Esophagus squamous epithelium (tissue), 5 donors: ENCODE measurements at regions not wholly inside any gene's neighbourhood (a gene's known extent, or its start where the extent isn't known, plus 50 kb on each side); places are given as distances from the start of the nearest gene placed in this dataset.
A peak's percentile ranks its signal among the peaks of the same experiment; 100 is the strongest.

ENCODE experiments used
- DNase-seq: peaks from one replicate; lab custom pipeline; 2025; lab: John Stamatoyannopoulos, UW
- H3K27ac ChIP-seq, 4 donors: fragments of 200-600 bp; sonication (generic); one replicate each; pipeline ENCODE4 v1.5.1; 2016 to 2019; ENCODE audit warnings: mild to moderate bottlenecking in 1 of 4
- H3K27me3 ChIP-seq, 4 donors: fragments of 200-600 bp; sonication (generic); 1 replicate in 3 of 4; 2 replicates in 1 of 4; pipeline versions ENCODE4 v1.5.1 to v1.6.0; 2017 to 2021; ENCODE audit warnings: antibody characterized with exemption in 1 of 4
- H3K36me3 ChIP-seq, 3 donors: fragments of 200-600 bp; sonication (generic); one replicate each; pipeline ENCODE4 v1.5.1; 2016 to 2019
- H3K4me1 ChIP-seq, 3 donors: fragments of 200-600 bp; sonication (generic); one replicate each; pipeline ENCODE4 v1.5.1; 2017 to 2019
- H3K4me3 ChIP-seq, 4 donors: fragments of 200-600 bp; sonication (generic); 1 replicate in 3 of 4; 2 replicates in 1 of 4; pipeline ENCODE4 v1.5.1; 2016 to 2019; ENCODE audit warnings: mild to moderate bottlenecking in 2 of 4, moderate library complexity in 1 of 4
- H3K9me3 ChIP-seq, 3 donors: fragments of 200-600 bp; sonication (generic); one replicate each; pipeline ENCODE4 v1.5.1; 2016 to 2019
- CTCF ChIP-seq, 6 experiments: fragments of 450-650 bp in 4 of 6; fragments of 200-600 bp in 2 of 6; sonication (generic) in 2 of 6; IDR thresholded peaks; one replicate each; pipeline ENCODE4 v1.5.1; 2016 to 2019; ENCODE audit warnings: antibody characterized with exemption in 6 of 6, mild to moderate bottlenecking in 4 of 6, moderate library complexity in 4 of 6
- POLR2A ChIP-seq, 4 donors: fragments of 450-650 bp; IDR thresholded peaks; one replicate each; pipeline ENCODE4 v1.6.1; 2017; ENCODE audit warnings: antibody characterized with exemption in 4 of 4, mild to moderate bottlenecking in 4 of 4, moderate library complexity in 3 of 4
- WGBS, 2 donors: methylation state at CpG; one replicate each; pipeline ENCODE4 v1.1.5; 2018; 5-methylcytosine and 5-hydroxymethylcytosine counted together
- intact Hi-C: fragments of 100-400 bp; cut with DNase I; formaldehyde crosslinking; loops from one replicate; pipeline ENCODE4 v1.15.0; 2022
- donor health status: DM: yes; HTN: yes; CAD: no.

GRCh38 chr10:112040696-112041095 is 142.9 kb downstream of the GPAM start:
- no peaks in the 10 kb centered on the region for H3K9me3 ChIP-seq
- H3K27ac ChIP-seq: no peak overlapping the region
- H3K4me1 ChIP-seq: no peaks in the 10 kb centered on the region
- no peaks in the 10 kb centered on the region for H3K27me3 ChIP-seq
- H3K4me3 ChIP-seq: no peak overlapping the region
- no peak for DNase-seq
- intact Hi-C loops: no loop called here
- no peaks in the 10 kb centered on the region for H3K36me3 ChIP-seq
- TF ChIP-seq POLR2A (IDR thresholded peaks at IDR 0.05) (no peak), CTCF (IDR thresholded peaks at IDR 0.05) (no peak)
- WGBS, 2 donors: 81 to 87% methylated on average over 3 of the region's 3 CpGs

GRCh38 chr10:112045938-112046337 is 137.6 kb downstream of the GPAM start:
- 39 to 52% methylated on average over 3 of the region's 3 CpGs for WGBS, 2 donors
- Histone ChIP-seq H3K27ac (peak overlapping the region in 1 of 4 donors; percentile 13), H3K4me3 (no peak overlapping the region), H3K27me3 (no peaks in the 10 kb centered on the region), H3K36me3 (no peaks in the 10 kb centered on the region), H3K4me1 (no peaks in the 10 kb centered on the region), H3K9me3 (no peaks in the 10 kb centered on the region)
- DNase-seq: no peak
- intact Hi-C loops: no loop called here
- TF ChIP-seq POLR2A (IDR thresholded peaks at IDR 0.05): no peak
- TF ChIP-seq CTCF (IDR thresholded peaks at IDR 0.05): no peak

- TF ChIP-seq POLR2A (IDR thresholded peaks at IDR 0.05) (no peak), CTCF (IDR thresholded peaks at IDR 0.05) (no peak)
- intact Hi-C loops: no loop called here
- Histone ChIP-seq H3K27ac (no peak overlapping the region), H3K36me3 (no peaks in the 10 kb centered on the region), H3K4me1 (no peaks in the 10 kb centered on the region), H3K27me3 (no peaks in the 10 kb centered on the region), H3K9me3 (no peaks in the 10 kb centered on the region), H3K4me3 (no peak overlapping the region)
- WGBS, 2 donors: 71 to 85% methylated on average over 1 of the region's 2 CpGs
- DNase-seq: no peak
Measured at GRCh38 chr10:112047674-112048073, 135.9 kb downstream of the GPAM start.

GRCh38 chr10:112052166-112052565 is 131.4 kb downstream of the GPAM start:
- 68 to 79% methylated on average over 4 to 5 of the region's 5 CpGs for WGBS, 2 donors
- TF ChIP-seq POLR2A (IDR thresholded peaks at IDR 0.05): no peak
- no peak for TF ChIP-seq CTCF (IDR thresholded peaks at IDR 0.05)
- Histone ChIP-seq H3K4me1 (no peaks in the 10 kb centered on the region), H3K27me3 (no peaks in the 10 kb centered on the region), H3K27ac (no peak overlapping the region), H3K36me3 (no peaks in the 10 kb centered on the region), H3K9me3 (no peaks in the 10 kb centered on the region), H3K4me3 (no peak overlapping the region)
- no peak for DNase-seq
- intact Hi-C loops: no loop called here

- 60 to 70% methylated on average over 1 of the region's 1 CpG for WGBS, 2 donors
- no peak overlapping the region for H3K27ac ChIP-seq
- TF ChIP-seq POLR2A (IDR thresholded peaks at IDR 0.05) (no peak), CTCF (IDR thresholded peaks at IDR 0.05) (no peak)
- no peaks in the 10 kb centered on the region for H3K36me3 ChIP-seq
- no peaks in the 10 kb centered on the region for H3K9me3 ChIP-seq
- no peaks in the 10 kb centered on the region for H3K4me1 ChIP-seq
- H3K27me3 ChIP-seq: no peaks in the 10 kb centered on the region
- DNase-seq: no peak
- no peak overlapping the region for H3K4me3 ChIP-seq
- intact Hi-C loops: no loop called here
Measured at GRCh38 chr10:112053895-112054294, 129.7 kb downstream of the GPAM start.
